ENCODE measurements at regions not wholly inside any gene's neighbourhood (a gene's known extent, or its start where the extent isn't known, plus 50 kb on each side); places are given as distances from the start of the nearest gene placed in this dataset.
A peak's percentile ranks its signal among the peaks of the same experiment; 100 is the strongest.

DNA sequence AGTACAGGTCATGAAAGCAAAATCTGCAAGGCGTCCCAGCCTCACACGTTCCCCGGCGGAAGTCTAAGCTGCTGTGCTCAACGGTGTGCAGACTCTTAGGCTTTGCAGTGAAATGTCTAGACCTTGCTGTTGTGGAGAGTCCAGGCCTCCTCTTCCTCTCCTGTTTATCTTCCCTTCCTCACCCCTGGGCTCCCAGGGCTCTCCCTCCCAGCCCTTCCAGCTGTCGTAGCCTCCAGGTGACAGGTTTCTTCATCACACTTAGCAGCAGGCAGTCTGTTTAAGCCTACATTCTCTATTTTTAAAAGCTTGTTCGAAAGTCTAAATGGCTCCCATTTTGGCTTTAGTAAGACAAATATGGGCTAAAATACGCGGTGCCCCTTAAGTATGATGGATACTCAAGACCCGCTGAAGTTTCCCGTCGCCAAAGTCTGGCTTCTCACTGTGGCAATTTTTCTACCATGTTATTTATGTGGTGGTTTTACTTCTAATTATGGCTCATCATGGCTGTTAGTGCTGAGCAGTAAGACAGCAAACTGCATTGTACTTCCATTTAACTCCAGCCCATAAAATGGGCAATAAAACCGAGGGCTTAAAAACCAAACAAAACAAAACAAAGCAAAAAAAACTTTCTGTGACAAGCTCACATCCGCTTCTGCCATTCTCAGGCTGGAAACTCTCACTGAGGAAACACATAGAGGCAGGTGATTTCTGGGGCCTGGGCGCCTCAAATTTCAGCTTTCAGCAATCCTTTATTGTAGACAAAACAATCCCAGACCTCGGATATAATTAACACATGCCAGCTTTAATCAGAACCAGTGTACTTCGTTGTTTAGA is 243.2 kb downstream of the SNX10 start:
- no peak for TF ChIP-seq CTCF (IDR thresholded peaks at IDR 0.05)
- TF ChIP-seq POLR2AphosphoS5 (IDR thresholded peaks at IDR 0.05): peak; percentile 71

All from prostate gland (tissue), 2 donors.